ENCODE measurements at regions not wholly inside any gene's neighbourhood (a gene's known extent, or its start where the extent isn't known, plus 50 kb on each side); places are given as distances from the start of the nearest gene placed in this dataset.

GRCh38 chr5:176151281-176151680, 86.9 kb upstream of the SIMC1 start (continued):
- TF ChIP-seq ZNF253 (CRISPR knock-in tag; IDR thresholded peaks at IDR 0.05; ENCODE audit: borderline replicate concordance) (no peak), PPARG (CRISPR knock-in tag; conservative IDR thresholded peaks at IDR 0.05) (no peak), SMAD9 (CRISPR knock-in tag; IDR thresholded peaks at IDR 0.05) (no peak), ZNF251 (CRISPR knock-in tag; IDR thresholded peaks at IDR 0.05) (no peak), ZNF24 (IDR thresholded peaks at IDR 0.05) (no peak)

GRCh38 chr5:176152191-176152929, 85.9 kb upstream of the SIMC1 start:
- no peaks in the 10 kb centered on the region for H3K36me3 ChIP-seq (replicated peaks in 1 of 2; ENCODE audit: control insufficient read depth in 1 of 2, insufficient read depth in 2 of 2, low read length in 2 of 2)
- H3K9ac ChIP-seq (ENCODE audit: insufficient read depth, low read depth, low read length), result no peak overlapping the region
- intact Hi-C loops (cut with micrococcal nuclease; ENCODE audit: unreplicated experiment) (no loop called here), in situ Hi-C loops (cut with HindIII; ENCODE audit: extremely low pct_ligation_motif_present, low pct_unique_long_range_greater_than_20kb) (no loop called here)
- peaks cover 0 to 18% of the 10 kb centered on the region in 2 experiments; a peak in 3 of 5 replicates for H3K27me3 ChIP-seq (ENCODE audit: control insufficient read depth in 1 of 2, insufficient read depth in 2 of 2, low read length in 2 of 2)
- no peak overlapping the region for H2AFZ ChIP-seq (ENCODE audit: low read length)
- H3K4me3 ChIP-seq (replicated peaks in 1 of 3; ENCODE audit: insufficient read depth in 1 of 3, low read depth in 2 of 3, low read length in 3 of 3), result no peak overlapping the region
- no peak for FAIRE-seq
- POLR2A ChIA-PET, result no interaction called here
- TF ChIP-seq, protein P1, sequence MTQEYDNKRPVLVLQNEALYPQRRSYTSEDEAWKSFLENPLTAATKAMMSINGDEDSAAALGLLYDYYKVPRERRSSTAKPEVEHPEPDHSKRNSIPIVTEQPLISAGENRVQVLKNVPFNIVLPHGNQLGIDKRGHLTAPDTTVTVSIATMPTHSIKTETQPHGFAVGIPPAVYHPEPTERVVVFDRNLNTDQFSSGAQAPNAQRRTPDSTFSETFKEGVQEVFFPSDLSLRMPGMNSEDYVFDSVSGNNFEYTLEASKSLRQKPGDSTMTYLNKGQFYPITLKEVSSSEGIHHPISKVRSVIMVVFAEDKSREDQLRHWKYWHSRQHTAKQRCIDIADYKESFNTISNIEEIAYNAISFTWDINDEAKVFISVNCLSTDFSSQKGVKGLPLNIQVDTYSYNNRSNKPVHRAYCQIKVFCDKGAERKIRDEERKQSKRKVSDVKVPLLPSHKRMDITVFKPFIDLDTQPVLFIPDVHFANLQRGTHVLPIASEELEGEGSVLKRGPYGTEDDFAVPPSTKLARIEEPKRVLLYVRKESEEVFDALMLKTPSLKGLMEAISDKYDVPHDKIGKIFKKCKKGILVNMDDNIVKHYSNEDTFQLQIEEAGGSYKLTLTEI (CRISPR knock-in tag; conservative IDR thresholded peaks at IDR 0.05), result no peak
- TF ChIP-seq RCOR2 (CRISPR knock-in tag; IDR thresholded peaks at IDR 0.05) (no peak), POGK (CRISPR knock-in tag; conservative IDR thresholded peaks at IDR 0.05) (no peak), RORA (CRISPR knock-in tag; IDR thresholded peaks at IDR 0.05) (no peak)
- TF ChIP-seq, protein P2, sequence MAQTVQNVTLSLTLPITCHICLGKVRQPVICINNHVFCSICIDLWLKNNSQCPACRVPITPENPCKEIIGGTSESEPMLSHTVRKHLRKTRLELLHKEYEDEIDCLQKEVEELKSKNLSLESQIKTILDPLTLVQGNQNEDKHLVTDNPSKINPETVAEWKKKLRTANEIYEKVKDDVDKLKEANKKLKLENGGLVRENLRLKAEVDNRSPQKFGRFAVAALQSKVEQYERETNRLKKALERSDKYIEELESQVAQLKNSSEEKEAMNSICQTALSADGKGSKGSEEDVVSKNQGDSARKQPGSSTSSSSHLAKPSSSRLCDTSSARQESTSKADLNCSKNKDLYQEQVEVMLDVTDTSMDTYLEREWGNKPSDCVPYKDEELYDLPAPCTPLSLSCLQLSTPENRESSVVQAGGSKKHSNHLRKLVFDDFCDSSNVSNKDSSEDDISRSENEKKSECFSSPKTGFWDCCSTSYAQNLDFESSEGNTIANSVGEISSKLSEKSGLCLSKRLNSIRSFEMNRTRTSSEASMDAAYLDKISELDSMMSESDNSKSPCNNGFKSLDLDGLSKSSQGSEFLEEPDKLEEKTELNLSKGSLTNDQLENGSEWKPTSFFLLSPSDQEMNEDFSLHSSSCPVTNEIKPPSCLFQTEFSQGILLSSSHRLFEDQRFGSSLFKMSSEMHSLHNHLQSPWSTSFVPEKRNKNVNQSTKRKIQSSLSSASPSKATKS (CRISPR knock-in tag; IDR thresholded peaks at IDR 0.05), result no peak
- ATAC-seq, result no peak
- no peaks in the 10 kb centered on the region for H3K79me2 ChIP-seq (ENCODE audit: insufficient read depth, low read length)
- no TSS peak for BruUV-seq (replicated peaks)
- H4K20me1 ChIP-seq (ENCODE audit: insufficient read depth, low read length), result no peaks in the 10 kb centered on the region
- H3K9me3 ChIP-seq (ENCODE audit: low read length), result no peaks in the 10 kb centered on the region
- CTCF ChIA-PET (ENCODE audit: low intra/inter-chr PET ratio, low total read pairs), result no interaction called here
- H3K27ac ChIP-seq (ENCODE audit: extremely low read length, insufficient read depth, low read length), result no peak overlapping the region
- DNase-seq (ENCODE audit: low spot score), result no peak
- 25% methylated on average over 13 of the region's 13 CpGs for WGBS (ENCODE audit: low lambda C conversion rate)
- no peaks in the 10 kb centered on the region for H3K4me1 ChIP-seq (ENCODE audit: insufficient read depth, low read length)
- no peak overlapping the region for H3K4me2 ChIP-seq (ENCODE audit: low read depth, low read length)

Data from HepG2 (cell line).